Choroid plexus epithelial cell (primary cell): ENCODE measurements at regions not wholly inside any gene's neighbourhood (a gene's known extent, or its start where the extent isn't known, plus 50 kb on each side); places are given as distances from the start of the nearest gene placed in this dataset.

Source experiments
- DNase-seq: peaks from one replicate; pipeline ENCODE4 v3.0.0-alpha.2; 2010; ENCODE audit warnings: low read depth
- H3K4me3 ChIP-seq: 2 replicates; pipeline ENCODE4 v1.5.1; 2011; ENCODE audit warnings: low read depth, mild to moderate bottlenecking, control low read depth, low read length, moderate library complexity
- CTCF ChIP-seq: conservative IDR thresholded peaks from 2 replicates; pipeline ENCODE4 v1.5.1; 2011; ENCODE audit warnings: low read depth, mild to moderate bottlenecking, control low read depth, inconsistent platforms, low read length, moderate library complexity

- no peak overlapping the region for H3K4me3 ChIP-seq
- no peak for DNase-seq
- TF ChIP-seq CTCF: no peak
These were observed 433.3 kb downstream of the PREX1 start for GRCh38 chr20:48394415-48395081.

GRCh38 chr20:48393737-48394314 is 434.0 kb downstream of the PREX1 start:
- no peak for DNase-seq

GRCh38 chr20:48393311-48393685 is 434.5 kb downstream of the PREX1 start:
- no peak for DNase-seq
- no peak overlapping the region for H3K4me3 ChIP-seq
- no peak for TF ChIP-seq CTCF

More at GRCh38 chr20:48393737-48394314, 434.0 kb downstream of the PREX1 start:
- H3K4me3 ChIP-seq: no peak overlapping the region
- TF ChIP-seq CTCF: no peak

GRCh38 chr20:48392407-48393310 is 435.1 kb downstream of the PREX1 start:
- no peak overlapping the region for H3K4me3 ChIP-seq
- DNase-seq: no peak
- TF ChIP-seq CTCF: no peak

- no peak overlapping the region for H3K4me3 ChIP-seq
- no peak for DNase-seq
- TF ChIP-seq CTCF: no peak
These were observed 436.8 kb downstream of the PREX1 start for GRCh38 chr20:48390981-48391380.

- DNase-seq: peak; percentile 4
- no peak for TF ChIP-seq CTCF
- H3K4me3 ChIP-seq: no peak overlapping the region
These were observed 440.1 kb downstream of the PREX1 start for GRCh38 chr20:48387675-48388074.
